Sigmoid colon (tissue), 6 donors: ENCODE measurements at regions not wholly inside any gene's neighbourhood (a gene's known extent, or its start where the extent isn't known, plus 50 kb on each side); places are given as distances from the start of the nearest gene placed in this dataset.

ENCODE experiments used
- DNase-seq: peaks from one replicate; pipeline ENCODE4 v3.0.0-alpha.2; 2019
- H3K27ac ChIP-seq, 4 donors: fragments of 200-600 bp; sonication (generic); one replicate each; pipeline ENCODE4 v1.5.1; 2016 to 2019; ENCODE audit warnings: mild to moderate bottlenecking in 1 of 4
- H3K27me3 ChIP-seq, 3 donors: fragments of 200-600 bp; sonication (generic); one replicate each; pipeline ENCODE4 v1.5.1; 2019; ENCODE audit warnings: mild to moderate bottlenecking in 1 of 3
- H3K36me3 ChIP-seq, 4 donors: fragments of 200-600 bp; sonication (generic); one replicate each; pipeline ENCODE4 v1.5.1; 2016 to 2019
- H3K4me1 ChIP-seq, 4 donors: fragments of 200-600 bp; sonication (generic); one replicate each; pipeline ENCODE4 v1.5.1; 2017 to 2019
- H3K4me3 ChIP-seq, 4 donors: fragments of 200-600 bp; sonication (generic); one replicate each; pipeline ENCODE4 v1.5.1; 2017 to 2019; ENCODE audit warnings: mild to moderate bottlenecking in 2 of 4, moderate library complexity in 1 of 4
- H3K9me3 ChIP-seq, 4 donors: fragments of 200-600 bp in 3 of 4; sonication (generic) in 3 of 4; one replicate each; pipeline versions ENCODE4 v1.5.1 to v1.6.1; 2013 to 2019
- CTCF ChIP-seq, 4 experiments: fragments of 450-650 bp in 3 of 4; fragments of 200-600 bp in 1 of 4; IDR thresholded peaks; one replicate each; pipeline ENCODE4 v1.5.1; 2016 to 2019; ENCODE audit warnings: antibody characterized with exemption in 4 of 4, mild to moderate bottlenecking in 3 of 4, moderate library complexity in 2 of 4
- EP300 ChIP-seq, 4 donors: sonication (generic); formaldehyde crosslinking; IDR thresholded peaks; one replicate each; pipeline ENCODE4 v1.6.1; 2017; ENCODE audit warnings: antibody characterized with exemption in 4 of 4
- POLR2A ChIP-seq, 2 donors: fragments of 450-650 bp; IDR thresholded peaks; one replicate each; pipeline ENCODE4 v1.6.1; 2016; ENCODE audit warnings: antibody characterized with exemption in 2 of 2, mild to moderate bottlenecking in 2 of 2, moderate library complexity in 2 of 2
- POLR2AphosphoS5 ChIP-seq, 4 donors: sonication (generic); formaldehyde crosslinking; IDR thresholded peaks; one replicate each; pipeline ENCODE4 v1.6.1; 2017; ENCODE audit warnings: antibody characterized with exemption in 4 of 4
- WGBS, 2 donors: extraction: QIAGEN DNeasy Blood & Tissue Kit; methylation state at CpG; one replicate each; pipeline ENCODE4 v1.1.7; 2013; 5-methylcytosine and 5-hydroxymethylcytosine counted together
- intact Hi-C: fragments of 100-400 bp; cut with DNase I; formaldehyde crosslinking; loops from one replicate; pipeline ENCODE4 v1.15.1; 2023
- donor health status: healthy with polysubstance abuse.
- donor health status: healthy.

GRCh38 chr2:196421880-196422279, 217.6 kb upstream of the CCDC150 start:
- Histone ChIP-seq H3K27ac (no peak overlapping the region), H3K9me3 (no peaks in the 10 kb centered on the region), H3K36me3 (no peaks in the 10 kb centered on the region), H3K27me3 (no peaks in the 10 kb centered on the region), H3K4me1 (no peaks in the 10 kb centered on the region), H3K4me3 (no peak overlapping the region)
- 77 to 95% methylated on average over 3 of the region's 3 CpGs for WGBS, 2 donors
- intact Hi-C loops = no loop called here
- TF ChIP-seq CTCF (IDR thresholded peaks at IDR 0.05) (no peak), POLR2AphosphoS5 (IDR thresholded peaks at IDR 0.05) (no peak)
- DNase-seq = no peak

- WGBS, 2 donors = 82 to 83% methylated on average over 2 of the region's 2 CpGs
- no peak overlapping the region for H3K27ac ChIP-seq
- intact Hi-C loops = no loop called here
- H3K36me3 ChIP-seq = no peaks in the 10 kb centered on the region
- no peak overlapping the region for H3K4me3 ChIP-seq
- H3K27me3 ChIP-seq = no peaks in the 10 kb centered on the region
- no peaks in the 10 kb centered on the region for H3K4me1 ChIP-seq
- TF ChIP-seq CTCF (IDR thresholded peaks at IDR 0.05) (no peak), POLR2A (IDR thresholded peaks at IDR 0.05) (no peak), EP300 (IDR thresholded peaks at IDR 0.05) (no peak), POLR2AphosphoS5 (IDR thresholded peaks at IDR 0.05) (no peak)
- DNase-seq = no peak
- no peaks in the 10 kb centered on the region for H3K9me3 ChIP-seq
Observed at GRCh38 chr2:196422361-196422760, 217.2 kb upstream of the CCDC150 start.

- H3K4me1 ChIP-seq = no peaks in the 10 kb centered on the region
- H3K36me3 ChIP-seq = no peaks in the 10 kb centered on the region
- no peak overlapping the region for H3K4me3 ChIP-seq
- intact Hi-C loops = no loop called here
- no peak for DNase-seq
- H3K9me3 ChIP-seq = no peaks in the 10 kb centered on the region
- TF ChIP-seq CTCF (IDR thresholded peaks at IDR 0.05) (no peak), EP300 (IDR thresholded peaks at IDR 0.05) (no peak), POLR2AphosphoS5 (IDR thresholded peaks at IDR 0.05) (no peak), POLR2A (IDR thresholded peaks at IDR 0.05) (no peak)
- WGBS, 2 donors = 87 to 97% methylated on average over 1 of the region's 1 CpG
- no peaks in the 10 kb centered on the region for H3K27me3 ChIP-seq
- no peak overlapping the region for H3K27ac ChIP-seq
Observed at GRCh38 chr2:196426122-196426521, 213.4 kb upstream of the CCDC150 start.

GRCh38 chr2:196427986-196428634, 211.4 kb upstream of the CCDC150 start:
- no peaks in the 10 kb centered on the region for H3K36me3 ChIP-seq
- intact Hi-C loops = no loop called here

More at GRCh38 chr2:196427986-196428634, 211.4 kb upstream of the CCDC150 start:
- no peaks in the 10 kb centered on the region for H3K9me3 ChIP-seq
- no peak overlapping the region for H3K4me3 ChIP-seq
- WGBS, 2 donors = 13 to 15% methylated on average over 2 of the region's 2 CpGs
- DNase-seq = no peak
- TF ChIP-seq POLR2A (IDR thresholded peaks at IDR 0.05) (no peak), EP300 (IDR thresholded peaks at IDR 0.05) (no peak), POLR2AphosphoS5 (IDR thresholded peaks at IDR 0.05) (no peak), CTCF (IDR thresholded peaks at IDR 0.05) (no peak)
- no peaks in the 10 kb centered on the region for H3K27me3 ChIP-seq
- H3K27ac ChIP-seq = no peak overlapping the region
- no peaks in the 10 kb centered on the region for H3K4me1 ChIP-seq
